ENCODE measurements at regions not wholly inside any gene's neighbourhood (a gene's known extent, or its start where the extent isn't known, plus 50 kb on each side); places are given as distances from the start of the nearest gene placed in this dataset.
A peak's percentile ranks its signal among the peaks of the same experiment; 100 is the strongest.
"Not testable (repeated sequence)": the region's sequence is repeated elsewhere in the genome, so short reads cannot be mapped to it uniquely, and the experiment has no call there.

DNA sequence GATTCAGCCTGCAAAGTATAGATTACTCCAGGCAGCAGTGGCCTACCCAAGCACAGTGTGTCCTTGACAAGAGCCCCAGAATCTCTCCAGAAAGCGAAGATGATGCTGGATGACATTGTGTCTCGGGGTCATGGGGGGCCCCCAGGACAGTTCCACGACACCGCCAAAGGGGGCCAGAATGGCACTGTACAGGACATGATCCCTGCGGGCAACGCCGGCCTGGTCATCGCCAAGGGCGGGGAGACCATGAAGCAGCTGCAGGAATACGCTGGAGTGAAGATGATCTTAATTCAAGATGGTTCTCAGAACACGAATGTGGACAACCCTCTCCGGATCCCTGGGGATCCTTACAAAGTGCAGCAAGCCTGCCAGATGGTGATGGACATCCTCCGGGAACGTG, 107.0 kb upstream of the MTAP start:
- no peak for DNase-seq (ENCODE audit: low spot score)

- DNase-seq (ENCODE audit: low spot score) = no peak
Measured at GRCh38 chr9:21695874-21696341, 106.5 kb upstream of the MTAP start.

DNA sequence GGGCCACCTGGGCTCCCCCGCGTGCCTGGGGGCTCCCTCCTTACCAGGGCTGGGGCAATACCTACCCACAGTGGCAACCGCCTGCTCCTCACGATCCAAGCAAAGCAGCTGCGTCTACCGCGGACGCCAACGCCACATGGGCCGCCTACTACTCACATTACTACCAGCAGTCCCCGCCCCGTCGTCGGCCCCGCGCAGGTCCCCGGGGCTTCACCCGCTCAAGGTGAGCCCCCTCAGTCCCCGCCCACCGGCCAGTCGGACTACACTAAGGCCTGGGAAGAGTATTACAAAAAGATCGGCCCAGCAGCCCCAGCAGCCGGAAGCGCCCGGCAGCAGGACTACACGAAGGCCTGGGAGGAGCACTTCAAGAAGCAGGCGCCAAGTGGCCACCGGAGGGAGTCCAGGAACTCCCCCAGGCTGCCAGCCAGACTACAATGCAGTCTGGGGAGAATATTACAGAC, 106.0 kb upstream of the MTAP start:
- no peak for DNase-seq (ENCODE audit: low spot score)

- no peak for DNase-seq (ENCODE audit: low spot score)
Measured at GRCh38 chr9:21708260-21708711, 94.2 kb upstream of the MTAP start.

GRCh38 chr9:21708856-21709255, 93.6 kb upstream of the MTAP start:
- DNase-seq (ENCODE audit: low spot score) = no peak

- DNase-seq (ENCODE audit: low spot score) = peak; percentile 68
Measured at GRCh38 chr9:21709464-21710058, 92.9 kb upstream of the MTAP start.

GRCh38 chr9:21710548-21711191, 91.8 kb upstream of the MTAP start:
- DNase-seq (ENCODE audit: low spot score) = no peak

DNA sequence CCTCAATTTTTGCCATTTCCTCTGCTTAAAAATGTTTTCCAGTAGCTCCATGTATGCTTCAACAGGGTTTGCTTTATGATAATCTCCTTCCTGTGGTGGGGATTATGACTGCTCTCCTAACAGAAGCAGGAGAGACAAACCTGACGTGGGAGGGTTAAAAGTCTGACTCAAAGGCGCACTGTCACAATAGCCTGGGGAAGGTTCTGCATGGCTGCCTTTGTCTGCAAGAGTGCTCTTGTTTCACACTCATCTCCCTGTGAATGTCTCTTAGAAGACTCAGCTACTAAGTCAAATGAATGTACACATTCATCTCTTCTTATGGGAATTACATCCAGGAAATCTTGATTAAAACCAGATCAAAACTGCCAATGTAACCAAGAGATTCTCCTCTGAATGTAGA, 90.9 kb upstream of the MTAP start:
- DNase-seq (ENCODE audit: low spot score) = peak; percentile 30

DNA sequence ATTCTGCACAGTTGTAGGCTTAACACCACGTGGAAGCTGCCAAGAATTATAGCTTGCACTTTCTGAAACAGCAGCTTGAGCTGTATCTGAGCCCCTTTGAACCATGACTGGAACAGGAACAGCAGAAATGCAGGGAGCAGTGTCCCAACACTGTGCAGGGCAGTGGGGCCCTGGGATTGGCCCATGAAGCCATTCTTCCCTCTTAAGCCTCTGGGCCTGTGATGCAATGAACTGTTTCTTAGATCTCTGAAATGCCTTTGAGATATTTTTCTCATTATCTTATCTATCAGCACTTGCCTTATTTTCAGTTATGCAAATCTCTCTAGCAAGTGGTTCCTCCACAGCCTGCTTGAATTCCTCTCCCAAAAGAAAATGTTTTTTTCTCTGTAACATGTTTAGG, 87.0 kb upstream of the MTAP start:
- DNase-seq (ENCODE audit: low spot score) = no peak

DNA sequence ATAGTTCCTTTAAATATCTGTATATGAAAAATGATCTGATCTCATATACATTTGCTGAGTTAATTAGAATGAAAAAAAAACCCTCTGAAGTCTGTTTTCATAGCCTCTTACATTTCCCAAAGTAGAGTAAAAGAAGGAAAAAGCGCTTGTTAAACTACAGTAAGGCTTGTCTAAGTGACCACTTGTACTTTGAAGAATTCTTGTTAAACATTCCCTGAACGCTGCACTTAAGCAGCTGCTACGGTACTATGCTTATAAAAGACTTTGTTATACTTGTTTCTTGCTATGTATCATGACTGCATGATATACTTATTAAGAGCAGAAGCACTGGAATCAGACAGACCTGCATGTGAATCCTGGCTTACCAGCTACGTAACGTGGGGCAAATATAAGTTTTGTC, 81.7 kb upstream of the MTAP start:
- DNase-seq (ENCODE audit: low spot score) = no peak

- not testable (repeated sequence) for DNase-seq (ENCODE audit: low spot score)
Measured at GRCh38 chr9:21727411-21727810, 75.0 kb upstream of the MTAP start.

GRCh38 chr9:21728781-21729180, 73.7 kb upstream of the MTAP start:
- DNase-seq (ENCODE audit: low spot score) = no peak

DNA sequence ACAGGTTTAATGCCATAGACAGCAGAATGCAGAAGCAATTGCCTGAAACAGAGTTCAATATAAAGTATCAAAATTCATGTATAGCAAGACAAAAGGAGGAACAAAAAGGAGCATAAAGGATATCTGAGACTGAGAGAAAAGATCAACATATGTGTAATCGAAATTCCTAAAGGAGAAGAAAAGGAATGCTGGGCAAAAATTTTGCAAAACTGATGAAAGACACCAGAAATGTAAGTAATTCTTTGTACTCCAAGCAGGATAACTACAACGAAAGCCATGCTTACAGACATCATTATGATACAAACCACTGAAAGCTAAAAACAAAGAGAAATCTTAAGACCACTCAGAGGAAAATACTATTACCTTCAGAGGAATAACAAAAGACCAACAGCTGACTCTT, 72.8 kb upstream of the MTAP start:
- no peak for DNase-seq (ENCODE audit: low spot score)

GRCh38 chr9:21730899-21731298, 71.5 kb upstream of the MTAP start:
- no peak for DNase-seq (ENCODE audit: low spot score)

GRCh38 chr9:21741151-21741550, 61.3 kb upstream of the MTAP start:
- DNase-seq (ENCODE audit: low spot score) = no peak

- DNase-seq (ENCODE audit: low spot score) = no peak
Measured at GRCh38 chr9:21744320-21744719, 58.1 kb upstream of the MTAP start.

- DNase-seq (ENCODE audit: low spot score) = no peak
Measured at GRCh38 chr9:21744841-21745240, 57.6 kb upstream of the MTAP start.

GRCh38 chr9:21746550-21746949, 55.9 kb upstream of the MTAP start:
- DNase-seq (ENCODE audit: low spot score) = no peak

GRCh38 chr9:21747175-21747574, 55.3 kb upstream of the MTAP start:
- no peak for DNase-seq (ENCODE audit: low spot score)

DNA sequence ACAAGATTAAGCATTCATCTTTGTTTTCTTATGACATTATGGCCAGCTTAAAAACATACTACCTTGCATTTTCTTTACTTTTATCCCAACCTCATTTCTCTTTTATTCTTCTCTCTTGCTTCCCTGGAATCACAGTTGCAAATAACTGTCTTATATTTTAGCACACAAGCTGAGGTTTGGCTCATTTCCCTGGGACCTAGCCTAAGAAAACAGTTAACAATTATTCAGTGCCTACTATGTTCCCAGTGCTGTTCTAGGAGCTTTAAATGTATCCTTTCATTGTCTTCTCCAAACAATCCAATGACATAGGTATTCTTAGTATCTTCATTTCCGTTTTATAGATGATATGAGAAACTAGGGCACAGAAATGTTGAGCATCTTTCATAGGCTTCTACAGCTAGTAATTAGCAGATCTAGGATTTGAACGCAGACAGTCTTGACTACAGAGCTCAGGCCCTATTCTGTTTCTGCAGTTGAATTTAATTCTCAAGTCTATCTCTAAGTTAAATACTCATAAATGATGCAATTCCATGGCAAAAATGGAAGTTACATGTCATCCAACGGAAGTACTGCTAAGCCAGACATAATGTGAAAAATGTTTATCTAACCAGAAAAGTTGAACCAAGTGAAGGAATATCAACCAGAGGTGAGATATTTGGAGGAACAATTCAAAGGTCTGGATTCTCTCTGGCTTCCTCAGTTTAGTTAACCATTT, 52.3 kb upstream of the MTAP start:
- no peak for DNase-seq (ENCODE audit: low spot score)

GRCh38 chr9:21751998-21752397, 50.4 kb upstream of the MTAP start:
- no peak for DNase-seq (ENCODE audit: low spot score)

All from pons (tissue), 1 donor.